HEK293 (cell line): ENCODE measurements at regions not wholly inside any gene's neighbourhood (a gene's known extent, or its start where the extent isn't known, plus 50 kb on each side); places are given as distances from the start of the nearest gene placed in this dataset.

Experiments
- GLIS2 ChIP-seq: fragments of 450-650 bp; formaldehyde crosslinking; IDR thresholded peaks from 2 replicates; pipeline ENCODE4 v1.5.1; 2016; ENCODE audit warnings: missing biosample characterization, missing genetic modification characterization
- HOXA7 ChIP-seq: sonication (generic); formaldehyde crosslinking; IDR thresholded peaks from 2 replicates; pipeline ENCODE4 v1.8.1; 2022; ENCODE audit warnings: missing genetic modification reagents, borderline replicate concordance
- IKZF3 ChIP-seq: fragments of 450-650 bp; IDR thresholded peaks from 2 replicates; pipeline ENCODE4 v1.5.0; 2018; ENCODE audit warnings: missing biosample characterization, mild to moderate bottlenecking, missing genetic modification characterization, moderate library complexity
- KLF10 ChIP-seq: fragments of 450-650 bp; IDR thresholded peaks from 2 replicates; pipeline ENCODE4 v1.5.1; 2018; ENCODE audit warnings: missing biosample characterization, mild to moderate bottlenecking, missing genetic modification characterization
- KLF17 ChIP-seq: fragments of 450-650 bp; formaldehyde crosslinking; IDR thresholded peaks from 2 replicates; pipeline ENCODE4 v1.5.1; 2016; ENCODE audit warnings: missing biosample characterization, missing genetic modification characterization
- KLF9 ChIP-seq: fragments of 450-650 bp; formaldehyde crosslinking; IDR thresholded peaks from 2 replicates; pipeline ENCODE4 v1.5.1; 2016; ENCODE audit warnings: missing biosample characterization, missing genetic modification characterization, low read depth
- OSR2 ChIP-seq: fragments of 450-650 bp; formaldehyde crosslinking; IDR thresholded peaks from 2 replicates; pipeline ENCODE4 v1.5.1; 2016; ENCODE audit warnings: missing biosample characterization, missing genetic modification characterization
- PRDM2 ChIP-seq: fragments of 450-650 bp; formaldehyde crosslinking; IDR thresholded peaks from 2 replicates; pipeline ENCODE4 v1.5.1; 2016; ENCODE audit warnings: missing biosample characterization, missing genetic modification characterization, borderline replicate concordance
- YY2 ChIP-seq: fragments of 450-650 bp; formaldehyde crosslinking; IDR thresholded peaks from 2 replicates; pipeline ENCODE4 v1.5.1; 2016; ENCODE audit warnings: missing biosample characterization, missing genetic modification characterization
- ZBTB11 ChIP-seq: fragments of 450-650 bp; formaldehyde crosslinking; conservative IDR thresholded peaks from 2 replicates; pipeline ENCODE4 v1.5.1; 2016; ENCODE audit warnings: low read depth, missing biosample characterization, missing genetic modification characterization
- ZBTB20 ChIP-seq: fragments of 450-650 bp; formaldehyde crosslinking; IDR thresholded peaks from 2 replicates; pipeline ENCODE4 v1.5.1; 2016; ENCODE audit warnings: missing biosample characterization, missing genetic modification characterization
- ZBTB6 ChIP-seq: fragments of 450-650 bp; formaldehyde crosslinking; IDR thresholded peaks from 2 replicates; pipeline ENCODE4 v1.5.1; 2017; ENCODE audit warnings: missing biosample characterization, missing genetic modification characterization
- ZBTB8A ChIP-seq: fragments of 450-650 bp; formaldehyde crosslinking; IDR thresholded peaks from 2 replicates; pipeline ENCODE4 v1.5.1; 2016; ENCODE audit warnings: missing biosample characterization, missing genetic modification characterization
- ZEB2 ChIP-seq: fragments of 450-650 bp; formaldehyde crosslinking; IDR thresholded peaks from 2 replicates; pipeline ENCODE4 v1.5.1; 2016; ENCODE audit warnings: missing biosample characterization, missing genetic modification characterization
- ZFP69B ChIP-seq: fragments of 450-650 bp; formaldehyde crosslinking; IDR thresholded peaks from 2 replicates; pipeline ENCODE4 v1.5.1; 2016; ENCODE audit warnings: missing biosample characterization, missing genetic modification characterization
- ZNF169 ChIP-seq: fragments of 450-650 bp; formaldehyde crosslinking; IDR thresholded peaks from 2 replicates; pipeline ENCODE4 v1.5.1; 2016; ENCODE audit warnings: missing biosample characterization, missing genetic modification characterization
- ZNF184 ChIP-seq: fragments of 450-650 bp; IDR thresholded peaks from 2 replicates; pipeline ENCODE4 v1.5.1; 2018; ENCODE audit warnings: missing biosample characterization, mild to moderate bottlenecking, missing genetic modification characterization
- ZNF2 ChIP-seq: fragments of 450-650 bp; formaldehyde crosslinking; IDR thresholded peaks from 2 replicates; pipeline ENCODE4 v1.5.1; 2016; ENCODE audit warnings: missing biosample characterization, missing genetic modification characterization
- ZNF221 ChIP-seq: fragments of 450-650 bp; formaldehyde crosslinking; IDR thresholded peaks from 2 replicates; pipeline ENCODE4 v1.5.1; 2017; ENCODE audit warnings: missing biosample characterization, missing genetic modification characterization, borderline replicate concordance
- ZNF292 ChIP-seq: fragments of 450-650 bp; formaldehyde crosslinking; IDR thresholded peaks from 2 replicates; pipeline ENCODE4 v1.5.1; 2016; ENCODE audit warnings: low read depth, missing biosample characterization, missing genetic modification characterization, borderline replicate concordance
- ZNF302 ChIP-seq: fragments of 450-650 bp; formaldehyde crosslinking; IDR thresholded peaks from 2 replicates; pipeline ENCODE4 v1.5.1; 2016; ENCODE audit warnings: missing biosample characterization, missing genetic modification characterization, low read depth
- ZNF341 ChIP-seq: fragments of 450-650 bp; formaldehyde crosslinking; IDR thresholded peaks from 2 replicates; pipeline ENCODE4; 2016; ENCODE audit warnings: low read depth, missing biosample characterization, missing genetic modification characterization
- ZNF366 ChIP-seq: fragments of 450-650 bp; formaldehyde crosslinking; conservative IDR thresholded peaks from 2 replicates; pipeline ENCODE4 v1.5.1; 2016; ENCODE audit warnings: missing biosample characterization, missing genetic modification characterization
- ZNF391 ChIP-seq: fragments of 450-650 bp; formaldehyde crosslinking; IDR thresholded peaks from 2 replicates; pipeline ENCODE4 v1.5.1; 2016; ENCODE audit warnings: low read depth, missing biosample characterization, missing genetic modification characterization, borderline replicate concordance
- ZNF510 ChIP-seq: fragments of 450-650 bp; formaldehyde crosslinking; IDR thresholded peaks from 2 replicates; pipeline ENCODE4 v1.5.1; 2018; ENCODE audit warnings: mild to moderate bottlenecking, missing genetic modification characterization, missing biosample characterization; ENCODE audit not compliant: insufficient replicate concordance
- ZNF600 ChIP-seq: fragments of 450-650 bp; formaldehyde crosslinking; IDR thresholded peaks from 2 replicates; pipeline ENCODE4 v1.5.1; 2016; ENCODE audit warnings: missing biosample characterization, missing genetic modification characterization
- ZNF621 ChIP-seq: fragments of 450-650 bp; formaldehyde crosslinking; IDR thresholded peaks from 2 replicates; pipeline ENCODE4 v1.5.1; 2017; ENCODE audit warnings: missing biosample characterization, missing genetic modification characterization
- ZNF777 ChIP-seq: fragments of 450-650 bp; formaldehyde crosslinking; IDR thresholded peaks from 2 replicates; pipeline ENCODE4 v1.5.1; 2017; ENCODE audit warnings: missing biosample characterization, missing genetic modification characterization, borderline replicate concordance
- ZNF792 ChIP-seq: fragments of 450-650 bp; formaldehyde crosslinking; IDR thresholded peaks from 2 replicates; pipeline ENCODE4 v1.5.1; 2016; ENCODE audit warnings: missing biosample characterization, missing genetic modification characterization
- ZNF837 ChIP-seq: fragments of 450-650 bp; formaldehyde crosslinking; IDR thresholded peaks from 2 replicates; pipeline ENCODE4 v1.5.1; 2016; ENCODE audit warnings: missing biosample characterization, missing genetic modification characterization

- no peak for TF ChIP-seq ZBTB11 (tag by site-specific recombination)
- TF ChIP-seq ZNF366 (tag by site-specific recombination): no peak
- TF ChIP-seq IKZF3 (tag by site-specific recombination): no peak
- no peak for TF ChIP-seq ZNF510 (tag by site-specific recombination)
- no peak for TF ChIP-seq ZNF302 (tag by site-specific recombination)
- TF ChIP-seq ZNF777 (tag by site-specific recombination): no peak
- TF ChIP-seq HOXA7: no peak
- no peak for TF ChIP-seq ZNF837 (tag by site-specific recombination)
- no peak for TF ChIP-seq PRDM2
- TF ChIP-seq ZNF391 (tag by site-specific recombination): no peak
- TF ChIP-seq ZNF292 (tag by site-specific recombination): no peak
- no peak for TF ChIP-seq ZNF600 (tag by site-specific recombination)
- peak; percentile 73; the same call in 1 of the 2 replicates for TF ChIP-seq ZBTB6 (tag by site-specific recombination)
- TF ChIP-seq YY2 (tag by site-specific recombination): no peak
- TF ChIP-seq KLF17 (tag by site-specific recombination): peak; percentile 32
- TF ChIP-seq ZBTB8A (tag by site-specific recombination): 0 out of 2 replicates have a peak, but pooled peaks have one; percentile 25
- peak; percentile 99 for TF ChIP-seq OSR2 (tag by site-specific recombination)
- TF ChIP-seq ZNF621 (tag by site-specific recombination): no peak
- no peak for TF ChIP-seq ZNF169
- no peak for TF ChIP-seq GLIS2 (tag by site-specific recombination)
- TF ChIP-seq KLF9: no peak
- TF ChIP-seq ZBTB20: no peak; the same call in 1 of the 2 replicates
- no peak for TF ChIP-seq ZNF221 (tag by site-specific recombination)
- no peak for TF ChIP-seq ZFP69B (tag by site-specific recombination)
- no peak for TF ChIP-seq KLF10 (tag by site-specific recombination)
- TF ChIP-seq ZNF341 (tag by site-specific recombination): peak; percentile 79
- 0 out of 2 replicates have a peak, but pooled peaks have one; percentile 19 for TF ChIP-seq ZEB2 (tag by site-specific recombination)
- TF ChIP-seq ZNF184: no peak
- no peak for TF ChIP-seq ZNF2 (tag by site-specific recombination)
- TF ChIP-seq ZNF792 (tag by site-specific recombination): no peak
Measured at GRCh38 chr22:25475257-25476022, 89.0 kb upstream of the GRK3 start (continued).
